Fibroblast of mammary gland (primary cell): ENCODE measurements at regions not wholly inside any gene's neighbourhood (a gene's known extent, or its start where the extent isn't known, plus 50 kb on each side); places are given as distances from the start of the nearest gene placed in this dataset.

Experiments
- DNase-seq: peaks from one replicate; pipeline ENCODE4 v3.0.0-alpha.2; 2010; ENCODE audit warnings: low read depth
- H3K4me3 ChIP-seq: 2 replicates; pipeline ENCODE4 v1.5.1; 2011; ENCODE audit warnings: low read depth, mild to moderate bottlenecking, low read length, moderate library complexity; ENCODE audit not compliant: control insufficient read depth
- TF ChIP-seq, protein P1 (sequence below): conservative IDR thresholded peaks from 2 replicates; pipeline ENCODE4 v1.5.1; 2011; ENCODE audit warnings: low read depth, low read length, inconsistent platforms; ENCODE audit not compliant: control insufficient read depth, insufficient read depth

DNA sequence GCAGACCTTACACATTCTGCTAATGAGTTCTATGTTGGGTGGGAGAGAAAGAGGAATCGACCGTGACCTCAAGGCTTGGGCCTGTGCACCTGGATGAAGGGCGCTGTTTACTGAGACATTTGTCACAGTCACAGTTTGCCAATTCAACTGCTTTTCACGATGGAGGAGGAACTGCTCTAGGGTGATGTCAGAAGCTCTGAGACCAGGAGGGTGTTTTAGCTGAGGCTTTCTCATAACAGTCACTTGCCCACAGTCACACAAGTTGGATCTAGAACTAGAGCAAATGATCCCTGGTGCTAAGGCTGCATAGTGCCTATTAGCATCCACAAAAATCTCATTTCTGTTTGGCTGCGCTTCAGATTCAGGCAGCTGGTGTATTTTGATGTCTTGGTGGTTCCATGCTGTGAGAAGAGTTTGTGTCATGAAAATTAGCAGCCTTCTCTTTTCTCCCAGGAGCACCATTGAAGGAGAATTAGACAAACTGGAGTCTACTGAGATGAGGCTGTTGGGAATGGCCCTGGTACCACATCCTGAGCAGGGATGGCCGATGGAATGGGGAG is 83.3 kb upstream of the TGM3 start:
- TF ChIP-seq, protein P1, sequence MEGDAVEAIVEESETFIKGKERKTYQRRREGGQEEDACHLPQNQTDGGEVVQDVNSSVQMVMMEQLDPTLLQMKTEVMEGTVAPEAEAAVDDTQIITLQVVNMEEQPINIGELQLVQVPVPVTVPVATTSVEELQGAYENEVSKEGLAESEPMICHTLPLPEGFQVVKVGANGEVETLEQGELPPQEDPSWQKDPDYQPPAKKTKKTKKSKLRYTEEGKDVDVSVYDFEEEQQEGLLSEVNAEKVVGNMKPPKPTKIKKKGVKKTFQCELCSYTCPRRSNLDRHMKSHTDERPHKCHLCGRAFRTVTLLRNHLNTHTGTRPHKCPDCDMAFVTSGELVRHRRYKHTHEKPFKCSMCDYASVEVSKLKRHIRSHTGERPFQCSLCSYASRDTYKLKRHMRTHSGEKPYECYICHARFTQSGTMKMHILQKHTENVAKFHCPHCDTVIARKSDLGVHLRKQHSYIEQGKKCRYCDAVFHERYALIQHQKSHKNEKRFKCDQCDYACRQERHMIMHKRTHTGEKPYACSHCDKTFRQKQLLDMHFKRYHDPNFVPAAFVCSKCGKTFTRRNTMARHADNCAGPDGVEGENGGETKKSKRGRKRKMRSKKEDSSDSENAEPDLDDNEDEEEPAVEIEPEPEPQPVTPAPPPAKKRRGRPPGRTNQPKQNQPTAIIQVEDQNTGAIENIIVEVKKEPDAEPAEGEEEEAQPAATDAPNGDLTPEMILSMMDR: no peak
- no peak for DNase-seq
- no peak overlapping the region for H3K4me3 ChIP-seq

DNA sequence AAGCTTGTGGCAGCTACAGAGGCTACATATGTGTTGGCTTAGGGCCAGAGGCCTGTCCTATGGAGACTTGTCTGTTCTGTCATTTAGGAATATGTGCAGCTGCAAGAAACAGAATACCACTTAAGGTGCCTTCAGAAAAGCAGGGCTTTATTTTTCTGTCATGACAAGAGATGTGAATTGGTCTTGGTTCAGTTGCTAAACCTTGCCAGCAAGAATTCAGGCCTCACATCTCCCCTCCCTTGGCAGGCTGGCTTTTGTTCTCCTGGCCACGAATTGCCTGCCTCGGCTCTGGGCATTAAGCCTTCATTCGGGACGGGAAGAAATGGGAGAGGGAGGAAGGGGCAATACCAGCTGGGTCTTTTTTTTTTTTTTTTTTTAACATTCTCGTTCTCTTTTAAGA is 82.4 kb upstream of the TGM3 start:
- TF ChIP-seq, protein P1: no peak
- H3K4me3 ChIP-seq: no peak overlapping the region
- no peak for DNase-seq

DNA sequence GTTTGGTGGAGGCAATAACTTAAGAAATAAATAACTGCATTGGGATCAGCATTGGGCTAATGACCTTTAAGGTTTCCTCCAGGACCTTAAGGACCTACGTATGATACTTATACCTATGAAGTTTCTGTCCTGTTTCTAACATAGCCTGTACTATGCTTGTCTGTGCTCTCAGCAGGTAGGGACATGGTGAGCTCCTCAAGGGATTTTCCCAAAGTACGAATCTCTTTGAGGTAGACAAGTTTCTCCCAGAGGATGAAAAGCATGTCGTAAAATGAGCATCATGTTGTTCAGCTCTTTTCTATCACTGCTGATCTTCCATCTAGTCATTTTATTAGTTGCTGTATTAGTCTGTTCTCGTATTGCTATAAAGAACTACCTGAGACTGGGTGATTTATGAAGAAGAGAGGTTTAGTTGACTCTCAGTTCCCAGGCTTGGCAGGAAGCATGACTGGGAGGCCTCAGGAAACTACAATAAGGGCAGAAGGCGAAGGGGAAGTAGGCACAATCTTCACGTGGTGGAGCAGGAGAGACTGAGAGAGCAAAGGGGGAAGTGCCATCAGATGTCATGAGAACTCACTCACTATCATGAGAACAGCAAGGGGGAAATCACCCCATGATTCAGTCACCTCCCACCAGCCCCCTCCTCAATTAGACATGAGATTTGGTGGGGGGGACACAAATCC is 77.8 kb upstream of the TGM3 start:
- TF ChIP-seq, protein P1: no peak
- DNase-seq: no peak
- H3K4me3 ChIP-seq: no peak overlapping the region

DNA sequence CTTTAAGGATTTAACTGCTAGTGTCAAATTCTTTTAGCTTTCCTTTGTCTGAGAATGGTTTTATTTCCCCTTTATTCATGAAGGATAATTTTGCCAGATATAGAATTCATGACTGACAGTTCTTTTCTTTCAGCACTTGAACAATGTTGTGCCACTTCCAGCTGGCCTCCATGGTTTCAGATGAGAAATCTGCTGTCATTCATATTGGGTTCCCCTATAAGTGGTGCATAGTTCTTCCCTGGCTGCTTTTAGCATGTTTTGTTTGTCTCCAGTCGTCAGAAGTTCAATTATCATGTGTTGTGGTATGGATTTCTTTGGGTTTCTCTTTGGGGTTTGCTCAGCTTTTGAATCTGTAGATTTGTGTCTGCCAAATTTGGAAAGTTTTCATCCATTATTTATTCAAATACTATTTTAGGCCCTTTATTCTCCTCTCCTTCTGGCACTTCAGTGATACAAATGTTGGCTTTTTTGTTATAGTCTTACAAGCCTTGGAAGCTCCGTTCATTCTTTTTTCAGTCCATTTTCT is 76.3 kb upstream of the TGM3 start:
- DNase-seq: no peak

DNA sequence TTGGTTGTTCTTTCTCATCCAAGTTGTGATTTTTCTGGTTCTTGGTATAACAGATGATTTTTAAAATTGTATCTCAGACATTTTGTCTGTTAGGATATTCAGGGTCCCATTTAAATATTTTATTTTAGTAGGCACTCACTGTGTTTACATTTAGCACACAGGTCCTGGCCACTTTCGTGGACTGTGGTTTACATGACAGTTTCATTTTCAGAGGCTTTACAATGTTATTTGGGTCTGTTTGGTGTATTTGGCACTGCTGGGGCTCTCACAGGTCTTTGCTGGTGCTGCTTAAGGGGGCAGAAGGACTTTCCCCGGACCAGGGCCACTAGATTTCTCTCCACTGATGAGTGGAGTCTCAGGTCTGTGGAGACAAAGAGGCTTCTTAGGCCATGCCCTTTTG is 75.5 kb upstream of the TGM3 start:
- H3K4me3 ChIP-seq: no peak overlapping the region
- DNase-seq: no peak
- TF ChIP-seq, protein P1: no peak

More for the DNA sequence above, 76.3 kb upstream of the TGM3 start:
- no peak overlapping the region for H3K4me3 ChIP-seq
- TF ChIP-seq, protein P1: no peak

DNA sequence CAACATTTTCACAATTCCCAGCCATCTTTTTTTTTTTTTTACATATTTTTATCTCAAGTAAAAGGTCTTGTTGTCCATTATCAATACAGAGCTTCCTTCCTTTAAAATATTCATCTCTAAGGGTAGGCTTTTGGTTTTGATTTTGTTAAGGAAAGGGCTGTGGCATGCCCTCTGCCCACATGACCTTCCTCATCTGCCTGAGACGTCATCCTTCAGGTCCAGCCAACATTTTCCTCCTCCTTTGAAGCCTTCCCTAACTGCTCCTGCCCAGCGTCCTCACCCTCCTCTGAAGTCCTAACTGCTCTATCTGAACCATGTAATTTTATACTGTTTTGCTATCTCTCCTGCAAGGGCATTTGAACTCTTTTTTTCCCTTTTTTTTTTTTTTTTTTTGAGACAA is 73.9 kb upstream of the TGM3 start:
- no peak overlapping the region for H3K4me3 ChIP-seq
- no peak for DNase-seq
- TF ChIP-seq, protein P1: no peak
